ACC112 (cell line): ENCODE measurements at regions not wholly inside any gene's neighbourhood (a gene's known extent, or its start where the extent isn't known, plus 50 kb on each side); places are given as distances from the start of the nearest gene placed in this dataset.

ENCODE experiments used
- H2AFZ ChIP-seq: fragments of 200-600 bp; sonication (generic); one replicate; pipeline ENCODE4 v1.6.0; 2017; ENCODE audit warnings: antibody characterized with exemption, low read length; ENCODE audit not compliant: unreplicated experiment
- H3K27ac ChIP-seq: fragments of 200-600 bp; sonication (generic); 2 replicates; pipeline ENCODE4 v1.5.1; 2014; ENCODE audit warnings: low read depth, mild to moderate bottlenecking, antibody characterized with exemption, low read length, moderate library complexity
- H3K27me3 ChIP-seq: fragments of 200-600 bp; sonication (generic); 2 replicates; pipeline ENCODE4 v1.6.1; 2014; ENCODE audit warnings: mild to moderate bottlenecking, antibody characterized with exemption, low read length, moderate library complexity, mixed read lengths; ENCODE audit not compliant: insufficient read depth
- H3K36me3 ChIP-seq: fragments of 200-600 bp; sonication (generic); 2 replicates; pipeline ENCODE4 v1.6.1; 2016; ENCODE audit warnings: mild to moderate bottlenecking, antibody characterized with exemption, low read length, moderate library complexity, mixed read lengths; ENCODE audit not compliant: insufficient read depth
- H3K4me1 ChIP-seq: fragments of 200-600 bp; sonication (generic); one replicate; pipeline ENCODE4 v1.6.1; 2016; ENCODE audit warnings: low read length, mixed read lengths; ENCODE audit not compliant: insufficient read depth, unreplicated experiment, control insufficient read depth
- H3K4me3 ChIP-seq: fragments of 200-600 bp; sonication (generic); 2 replicates; pipeline ENCODE4 v1.5.1; 2014; ENCODE audit warnings: mild to moderate bottlenecking, low read depth, low read length
- H3K79me2 ChIP-seq: fragments of 200-600 bp; sonication (generic); one replicate; pipeline ENCODE4 v1.6.0; 2016; ENCODE audit warnings: low read length; ENCODE audit not compliant: control insufficient read depth, unreplicated experiment, insufficient read depth

DNA sequence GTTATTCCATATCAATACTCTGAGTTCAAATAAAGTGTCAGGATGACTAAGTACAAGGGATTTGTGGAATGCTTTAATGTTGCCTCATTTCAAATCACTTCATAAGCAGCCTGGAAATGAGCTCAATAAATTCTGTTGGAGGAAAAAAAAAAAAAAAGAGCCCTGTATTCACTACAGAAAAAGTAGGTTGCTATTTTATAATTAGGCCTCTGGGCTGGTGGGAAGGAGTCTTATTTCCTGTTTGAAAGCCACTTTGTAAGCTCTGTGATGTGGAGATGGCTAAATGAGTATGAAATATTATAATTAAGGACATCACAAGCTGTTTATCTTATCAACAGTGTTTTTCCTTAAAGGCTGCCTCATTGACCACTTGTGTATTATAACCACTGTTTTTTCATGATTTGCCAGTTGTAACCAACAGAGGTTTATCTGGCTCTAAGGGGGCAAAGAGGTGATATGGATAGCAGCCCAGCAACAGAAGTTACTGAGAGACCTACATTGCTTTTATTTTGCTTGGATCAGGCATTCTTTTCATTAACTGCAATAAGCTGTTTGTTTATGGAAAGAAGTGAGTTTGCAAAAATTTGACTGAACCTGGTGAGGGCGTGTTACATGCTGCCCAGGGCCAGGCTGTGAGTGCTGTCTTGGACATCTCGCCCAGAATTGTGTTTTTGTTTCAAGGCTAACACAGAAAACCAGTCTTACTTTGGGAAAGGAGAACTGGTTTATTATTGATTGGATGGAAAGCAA lies 563.3 kb upstream of the MAP3K7 start:
- no peak overlapping the region for H3K4me3 ChIP-seq
- no peak overlapping the region for H2AFZ ChIP-seq
- H3K79me2 ChIP-seq = no peaks in the 10 kb centered on the region
- no peak overlapping the region for H3K27ac ChIP-seq
- H3K27me3 ChIP-seq = no peaks in the 10 kb centered on the region
- no peaks in the 10 kb centered on the region for H3K36me3 ChIP-seq
- no peaks in the 10 kb centered on the region for H3K4me1 ChIP-seq

DNA sequence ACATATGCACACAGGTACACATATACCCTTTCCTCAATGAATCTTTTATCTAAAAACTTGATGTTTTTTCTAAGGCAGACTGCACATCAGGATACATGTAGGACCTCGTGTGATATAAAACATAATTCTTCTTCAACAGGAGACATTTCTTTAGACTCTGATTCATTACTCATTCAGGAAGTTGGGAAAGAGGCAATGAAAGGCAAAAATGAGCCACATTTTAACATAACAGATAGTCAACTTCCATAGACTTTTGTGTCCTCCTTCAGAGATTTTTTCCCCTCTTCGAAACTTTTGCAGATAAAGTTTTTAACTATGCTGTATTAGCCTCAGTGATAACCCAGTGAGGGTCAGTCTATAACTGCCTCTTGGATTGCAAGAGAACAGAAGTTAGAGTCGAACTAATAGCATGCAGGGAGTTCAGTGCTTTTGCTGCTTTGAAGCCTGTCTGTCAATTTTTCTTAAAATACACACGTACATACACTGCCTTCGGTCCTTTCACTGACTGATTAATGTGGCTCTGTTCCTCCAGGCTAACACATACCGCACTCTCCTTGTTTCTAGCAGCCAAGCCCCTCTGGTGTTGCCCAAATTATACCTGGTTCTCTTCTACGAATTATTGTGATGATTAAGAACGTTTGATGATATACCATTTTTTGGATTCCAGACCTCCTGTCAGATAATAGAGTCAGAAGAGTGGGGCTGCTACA lies 562.5 kb upstream of the MAP3K7 start:
- no peaks in the 10 kb centered on the region for H3K36me3 ChIP-seq
- no peaks in the 10 kb centered on the region for H3K79me2 ChIP-seq
- no peak overlapping the region for H2AFZ ChIP-seq
- H3K4me3 ChIP-seq = no peak overlapping the region
- H3K27ac ChIP-seq = no peak overlapping the region
- H3K4me1 ChIP-seq = no peaks in the 10 kb centered on the region
- H3K27me3 ChIP-seq = no peaks in the 10 kb centered on the region

DNA sequence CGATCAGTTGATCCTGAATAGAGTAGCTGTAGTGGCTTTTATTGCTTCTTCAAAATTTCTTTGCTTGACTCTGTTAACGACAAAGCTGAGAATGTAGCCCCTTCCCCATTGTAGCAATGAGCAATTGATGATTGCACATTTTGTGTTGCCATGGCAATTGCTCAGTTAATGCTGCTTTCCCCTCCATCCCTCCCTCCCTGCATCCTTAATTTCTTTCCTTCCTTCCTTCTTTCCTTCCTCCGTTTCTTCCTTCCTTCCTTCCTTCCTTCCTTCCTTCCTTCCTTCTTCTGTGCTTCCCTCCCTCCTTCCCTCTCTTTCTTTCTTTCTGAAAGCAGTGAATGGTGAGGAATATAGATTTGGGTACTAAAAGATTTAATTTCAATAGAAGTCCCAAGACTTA lies 557.3 kb upstream of the MAP3K7 start:
- Histone ChIP-seq H3K36me3 (no peaks in the 10 kb centered on the region), H3K4me1 (no peaks in the 10 kb centered on the region), H3K4me3 (no peak overlapping the region), H2AFZ (no peak overlapping the region), H3K79me2 (no peaks in the 10 kb centered on the region), H3K27me3 (no peaks in the 10 kb centered on the region), H3K27ac (no peak overlapping the region)

DNA sequence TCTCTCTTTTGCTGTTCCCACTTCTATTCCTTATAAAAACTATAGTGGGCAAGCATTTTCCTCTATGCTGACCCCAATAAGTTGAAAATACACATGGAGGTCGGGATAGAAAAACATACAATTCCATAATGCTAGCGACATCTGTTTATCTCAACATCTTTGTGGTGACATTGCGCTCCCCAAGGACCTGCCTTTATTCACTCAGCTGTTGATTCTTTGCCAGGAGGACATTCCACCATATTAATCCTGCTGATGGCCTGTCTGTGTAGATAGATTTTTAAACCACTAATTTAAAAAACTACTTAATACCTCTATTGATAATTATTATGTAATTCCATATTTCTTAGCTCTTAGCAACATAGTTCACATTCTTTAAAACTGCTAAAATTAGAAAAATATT lies 555.3 kb upstream of the MAP3K7 start:
- Histone ChIP-seq H2AFZ (no peak overlapping the region), H3K27me3 (no peaks in the 10 kb centered on the region), H3K4me3 (no peak overlapping the region), H3K4me1 (no peaks in the 10 kb centered on the region), H3K27ac (no peak overlapping the region), H3K79me2 (no peaks in the 10 kb centered on the region), H3K36me3 (no peaks in the 10 kb centered on the region)

DNA sequence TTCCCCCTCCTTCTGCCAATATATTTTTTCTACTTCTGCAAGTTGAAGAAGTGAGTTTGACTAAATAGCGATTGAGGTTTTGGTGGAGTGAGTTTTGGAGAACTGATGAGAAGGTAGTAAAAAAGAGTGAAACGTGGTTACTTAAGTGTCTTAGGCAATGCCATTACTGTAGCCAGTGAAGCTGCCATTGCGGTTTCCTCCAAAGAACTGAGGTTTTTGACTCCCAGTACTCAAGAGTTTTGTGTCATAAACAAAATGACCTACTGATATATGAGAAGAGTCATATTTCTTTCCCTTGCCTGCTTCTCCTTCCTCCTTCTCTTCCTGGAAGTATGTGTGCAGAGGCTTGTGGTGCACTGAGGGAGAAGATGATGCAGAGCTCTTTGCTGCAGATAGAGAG lies 554.5 kb upstream of the MAP3K7 start:
- Histone ChIP-seq H3K36me3 (no peaks in the 10 kb centered on the region), H2AFZ (no peak overlapping the region), H3K79me2 (no peaks in the 10 kb centered on the region), H3K27ac (no peak overlapping the region), H3K27me3 (no peaks in the 10 kb centered on the region), H3K4me1 (no peaks in the 10 kb centered on the region), H3K4me3 (no peak overlapping the region)

DNA sequence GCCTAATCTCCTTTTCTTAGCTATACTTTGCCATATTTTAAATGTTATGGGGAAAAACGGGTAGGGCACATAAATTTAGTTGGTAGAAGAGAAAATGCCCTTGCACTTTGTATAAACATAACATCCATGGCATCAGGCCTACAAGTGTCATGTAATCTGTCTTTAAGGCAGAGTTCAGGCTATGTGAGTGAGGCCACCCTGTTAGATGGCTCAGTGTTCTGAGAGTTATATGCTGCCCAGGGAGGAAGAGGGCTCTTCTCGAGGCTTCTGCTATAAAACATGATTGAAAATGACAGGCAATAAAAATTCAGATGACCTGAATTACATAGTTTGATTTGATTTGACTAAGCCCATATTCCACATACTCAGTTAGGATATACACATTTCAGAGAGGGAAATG lies 553.6 kb upstream of the MAP3K7 start:
- H2AFZ ChIP-seq = no peak overlapping the region

DNA sequence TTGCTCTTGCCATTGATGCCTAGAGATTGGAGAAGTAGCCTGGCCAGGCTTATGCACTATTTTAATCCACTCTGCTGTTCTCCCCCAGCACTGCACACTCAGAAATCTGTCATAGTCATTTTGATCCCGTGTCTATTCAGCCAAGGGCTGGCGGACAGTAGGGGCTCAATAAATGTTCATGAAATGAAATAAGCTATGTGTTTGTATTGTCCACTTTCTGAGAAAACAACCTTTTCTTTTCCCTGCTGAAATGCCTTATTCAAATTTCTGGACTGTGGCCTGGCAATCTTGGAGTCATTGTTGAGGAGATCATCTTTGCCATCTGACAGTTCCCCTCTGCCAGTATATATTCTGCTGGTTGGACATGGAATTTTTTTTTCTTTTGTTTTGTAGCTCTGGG lies 550.4 kb upstream of the MAP3K7 start:
- no peaks in the 10 kb centered on the region for H3K36me3 ChIP-seq
- no peak overlapping the region for H3K4me3 ChIP-seq
- H2AFZ ChIP-seq = no peak overlapping the region
- H3K27ac ChIP-seq = no peak overlapping the region
- H3K79me2 ChIP-seq = no peaks in the 10 kb centered on the region
- H3K27me3 ChIP-seq = no peaks in the 10 kb centered on the region
- H3K4me1 ChIP-seq = no peaks in the 10 kb centered on the region

More for the DNA sequence above, 553.6 kb upstream of the MAP3K7 start:
- Histone ChIP-seq H3K36me3 (no peaks in the 10 kb centered on the region), H3K4me1 (no peaks in the 10 kb centered on the region), H3K27me3 (no peaks in the 10 kb centered on the region), H3K27ac (no peak overlapping the region), H3K79me2 (no peaks in the 10 kb centered on the region), H3K4me3 (no peak overlapping the region)

DNA sequence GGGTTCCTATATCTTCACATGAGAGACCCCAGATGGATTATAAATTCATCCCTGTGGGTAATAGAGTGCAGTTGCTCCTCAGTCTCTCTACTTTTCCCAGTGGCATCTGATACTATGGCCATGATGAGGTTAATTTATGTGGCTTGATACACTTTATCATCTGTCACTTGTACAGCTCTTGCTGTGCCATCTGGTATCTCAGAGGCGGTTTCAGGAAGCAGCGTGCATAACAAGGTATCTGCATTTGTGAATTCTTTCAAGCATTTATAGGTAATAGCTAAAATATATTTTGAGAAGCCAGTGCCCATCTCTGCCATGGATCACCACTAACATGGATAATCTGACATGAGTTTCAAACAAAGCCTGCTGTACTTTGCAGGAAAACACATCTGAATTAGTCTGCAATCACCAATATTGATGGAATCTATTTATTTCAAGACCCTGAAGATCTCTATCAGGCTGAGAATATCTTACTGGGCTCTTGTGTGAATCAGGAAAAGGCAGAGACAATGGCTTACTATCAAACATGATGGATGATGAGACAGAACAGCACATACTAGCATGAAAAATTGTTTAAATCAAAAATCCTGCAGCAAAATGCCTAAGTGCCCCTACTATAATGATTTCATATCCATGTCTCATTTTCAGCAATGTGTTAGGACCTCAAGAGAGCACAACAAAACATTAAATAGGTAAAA lies 548.7 kb upstream of the MAP3K7 start:
- Histone ChIP-seq H2AFZ (no peak overlapping the region), H3K27ac (no peak overlapping the region), H3K79me2 (no peaks in the 10 kb centered on the region), H3K27me3 (no peaks in the 10 kb centered on the region), H3K4me1 (no peaks in the 10 kb centered on the region), H3K36me3 (no peaks in the 10 kb centered on the region), H3K4me3 (no peak overlapping the region)

DNA sequence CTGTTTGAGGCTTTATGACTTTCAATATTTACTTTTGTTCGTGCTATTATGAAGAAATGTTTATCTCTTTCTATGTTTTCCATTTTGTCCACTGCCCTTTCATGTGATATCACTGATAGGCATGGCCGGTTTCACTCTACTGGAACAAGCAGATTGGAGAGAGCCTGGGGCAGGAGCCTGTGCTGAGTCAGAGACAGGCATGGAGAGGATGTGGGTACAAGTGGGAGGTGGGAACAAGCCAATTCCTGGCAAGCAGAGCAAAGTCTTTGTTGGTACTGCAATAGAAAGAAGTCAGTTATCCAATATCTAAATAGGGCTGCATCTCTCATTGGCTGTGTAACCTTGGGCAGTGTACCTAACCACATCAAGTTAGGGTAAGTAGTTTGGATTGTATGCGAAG lies 545.6 kb upstream of the MAP3K7 start:
- no peaks in the 10 kb centered on the region for H3K36me3 ChIP-seq
- no peaks in the 10 kb centered on the region for H3K27me3 ChIP-seq
- no peak overlapping the region for H3K4me3 ChIP-seq
- no peak overlapping the region for H2AFZ ChIP-seq
- no peak overlapping the region for H3K27ac ChIP-seq
- H3K79me2 ChIP-seq = no peaks in the 10 kb centered on the region
- H3K4me1 ChIP-seq = no peaks in the 10 kb centered on the region

DNA sequence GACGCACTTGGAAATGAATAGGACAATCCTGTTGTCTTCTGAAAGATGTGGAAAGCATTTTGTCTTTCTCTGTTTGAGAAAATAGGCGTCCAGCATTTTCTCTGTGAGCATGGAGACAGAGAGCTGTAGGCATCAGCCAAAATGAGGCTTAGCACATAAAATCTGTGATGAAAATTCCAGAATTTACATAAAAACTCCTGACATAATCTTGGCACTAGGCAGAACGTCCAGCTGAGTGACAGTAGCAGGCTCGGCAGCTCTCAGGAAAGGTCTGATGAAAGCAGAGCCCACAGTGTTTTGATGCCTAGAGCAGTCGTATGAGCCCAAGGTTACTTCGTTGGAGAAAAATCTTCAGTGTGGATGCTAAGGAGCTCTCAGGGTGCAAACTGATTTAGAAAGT lies 543.3 kb upstream of the MAP3K7 start:
- H3K4me1 ChIP-seq = no peaks in the 10 kb centered on the region
- H3K4me3 ChIP-seq = no peak overlapping the region
- H3K27me3 ChIP-seq = no peaks in the 10 kb centered on the region
- no peak overlapping the region for H3K27ac ChIP-seq
- no peak overlapping the region for H2AFZ ChIP-seq
- no peaks in the 10 kb centered on the region for H3K36me3 ChIP-seq
- no peaks in the 10 kb centered on the region for H3K79me2 ChIP-seq

DNA sequence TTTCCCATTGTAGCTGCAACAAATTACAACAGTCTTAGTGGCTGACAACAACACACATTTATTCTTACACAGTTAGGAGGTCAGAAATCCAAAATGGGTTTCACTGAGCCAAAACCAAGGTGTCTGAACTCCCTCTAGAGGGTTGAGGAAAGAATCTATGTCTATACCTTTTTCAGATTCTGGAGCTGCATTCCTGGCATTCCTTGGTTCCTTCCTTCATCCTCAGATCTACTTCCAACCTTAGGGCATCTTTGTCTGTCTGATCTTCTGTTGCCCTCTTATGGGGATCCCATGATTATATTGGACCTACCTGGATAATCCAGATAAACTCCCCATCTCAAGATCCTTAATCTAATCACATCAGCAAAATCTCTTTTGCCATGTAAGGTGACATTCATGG lies 540.9 kb upstream of the MAP3K7 start:
- H2AFZ ChIP-seq = no peak overlapping the region
- H3K4me3 ChIP-seq = no peak overlapping the region
- H3K27ac ChIP-seq = no peak overlapping the region
- no peaks in the 10 kb centered on the region for H3K4me1 ChIP-seq
- no peaks in the 10 kb centered on the region for H3K27me3 ChIP-seq
- no peaks in the 10 kb centered on the region for H3K36me3 ChIP-seq
- H3K79me2 ChIP-seq = no peaks in the 10 kb centered on the region
